NT2/D1 (cell line): ENCODE measurements at regions not wholly inside any gene's neighbourhood (a gene's known extent, or its start where the extent isn't known, plus 50 kb on each side); places are given as distances from the start of the nearest gene placed in this dataset.

Source experiments
- YY1 ChIP-seq: IDR thresholded peaks from 2 replicates; pipeline ENCODE4 v1.6.1; 2011; ENCODE audit not compliant: insufficient read length, insufficient read depth
- ZNF274 ChIP-seq: IDR thresholded peaks from 2 replicates; pipeline ENCODE4 v1.6.1; 2011; ENCODE audit warnings: mild to moderate bottlenecking, low read depth, low read length

DNA sequence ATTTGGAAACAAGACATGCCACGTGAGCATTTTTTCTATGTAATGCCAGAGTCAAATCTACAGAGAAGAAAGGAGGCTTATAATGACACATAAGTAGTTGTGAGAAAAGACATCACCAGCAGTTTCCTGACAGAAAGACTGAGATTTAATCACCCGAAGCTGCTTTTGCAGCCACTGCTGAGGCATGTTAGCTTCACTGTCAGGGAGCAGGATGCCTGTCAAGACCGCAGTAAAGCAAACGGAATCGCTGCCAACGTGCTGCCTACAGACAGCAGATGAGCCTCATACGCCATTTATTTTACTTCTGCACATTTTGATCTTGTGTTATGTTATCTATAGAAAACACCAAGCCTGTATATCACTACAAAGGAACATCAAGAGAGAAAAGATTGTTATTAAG lies 68.7 kb upstream of the NDST3 start:
- no peak for TF ChIP-seq YY1
- no peak for TF ChIP-seq ZNF274
